ENCODE measurements at regions not wholly inside any gene's neighbourhood (a gene's known extent, or its start where the extent isn't known, plus 50 kb on each side); places are given as distances from the start of the nearest gene placed in this dataset.

- no peak for DNase-seq (ENCODE audit: low spot score)
- no peak for TF ChIP-seq CTCF (IDR thresholded peaks at IDR 0.05; ENCODE audit: extremely low read depth, missing control alignments)
Measured at GRCh38 chr2:43013821-43014345, 212.5 kb downstream of the ZFP36L2 start.

- no peak for DNase-seq (ENCODE audit: low spot score)
- no peak for TF ChIP-seq CTCF (IDR thresholded peaks at IDR 0.05; ENCODE audit: extremely low read depth, missing control alignments)
Measured at GRCh38 chr2:43012966-43013365, 213.4 kb downstream of the ZFP36L2 start.

- no peak for DNase-seq (ENCODE audit: low spot score)
- no peak for TF ChIP-seq CTCF (IDR thresholded peaks at IDR 0.05; ENCODE audit: extremely low read depth, missing control alignments)
Measured at GRCh38 chr2:43011158-43011491, 215.3 kb downstream of the ZFP36L2 start.

GRCh38 chr2:43010438-43011157 is 215.8 kb downstream of the ZFP36L2 start:
- no peak for DNase-seq (ENCODE audit: low spot score)
- no peak for TF ChIP-seq CTCF (IDR thresholded peaks at IDR 0.05; ENCODE audit: extremely low read depth, missing control alignments)

GRCh38 chr2:43009448-43009847 is 217.0 kb downstream of the ZFP36L2 start:
- DNase-seq (ENCODE audit: low spot score), result no peak
- TF ChIP-seq CTCF (IDR thresholded peaks at IDR 0.05; ENCODE audit: extremely low read depth, missing control alignments), result no peak

- TF ChIP-seq CTCF (IDR thresholded peaks at IDR 0.05; ENCODE audit: extremely low read depth, missing control alignments), result no peak
- DNase-seq (ENCODE audit: low spot score), result no peak
Measured at GRCh38 chr2:43008388-43008787, 216.0 kb upstream of the HAAO start.

- no peak for DNase-seq (ENCODE audit: low spot score)
- TF ChIP-seq CTCF (IDR thresholded peaks at IDR 0.05; ENCODE audit: extremely low read depth, missing control alignments), result no peak
Measured at GRCh38 chr2:43007901-43008300, 215.5 kb upstream of the HAAO start.

Measured in GM20000 (cell line).